ENCODE measurements at regions not wholly inside any gene's neighbourhood (a gene's known extent, or its start where the extent isn't known, plus 50 kb on each side); places are given as distances from the start of the nearest gene placed in this dataset.

- Histone ChIP-seq H3K27ac (no peak overlapping the region), H3K4me1 (ENCODE audit: insufficient read depth) (no peaks in the 10 kb centered on the region), H4K20me1 (ENCODE audit: insufficient read depth) (no peaks in the 10 kb centered on the region), H2AFZ (no peak overlapping the region), H3K36me3 (ENCODE audit: low read depth) (no peaks in the 10 kb centered on the region), H3K27me3 (replicated peaks; ENCODE audit: insufficient read depth) (no peaks in the 10 kb centered on the region), H3K4me2 (ENCODE audit: unreplicated experiment) (no peak overlapping the region), H3K9me2 (ENCODE audit: insufficient read depth) (no peaks in the 10 kb centered on the region), H3K79me2 (ENCODE audit: insufficient read depth) (no peaks in the 10 kb centered on the region), H3F3A (ENCODE audit: insufficient read depth) (no peaks in the 10 kb centered on the region), H3K4me3 (no peak overlapping the region), H3K9me3 (ENCODE audit: low read depth) (no peaks in the 10 kb centered on the region), H3K9ac (no peak overlapping the region)
- TF ChIP-seq EZH2 (IDR thresholded peaks at IDR 0.05; ENCODE audit: insufficient read depth, poor library complexity, severe bottlenecking), result no peak
- no peak for TF ChIP-seq EZH2phosphoT487 (IDR thresholded peaks at IDR 0.05; ENCODE audit: insufficient read depth, low read depth)
- 88 to 96% methylated on average over 1 of the region's 1 CpG for WGBS, 2 experiments (ENCODE audit: low coverage in 1 of 2, low lambda C conversion rate in 2 of 2, missing lambda C conversion rate in 2 of 2)
- in situ Hi-C loops (cut with MboI), result no loop called here
- DNase-seq, result no peak
Measured at GRCh38 chr3:56903231-56903782, 101.6 kb upstream of the ARHGEF3 start.

GRCh38 chr3:56902468-56903160 lies 100.9 kb upstream of the ARHGEF3 start:
- no peak for TF ChIP-seq EZH2 (IDR thresholded peaks at IDR 0.05; ENCODE audit: insufficient read depth, poor library complexity, severe bottlenecking)
- TF ChIP-seq EZH2phosphoT487 (IDR thresholded peaks at IDR 0.05; ENCODE audit: insufficient read depth, low read depth), result no peak
- H3K79me2 ChIP-seq (ENCODE audit: insufficient read depth), result no peaks in the 10 kb centered on the region
- no peak overlapping the region for H3K9ac ChIP-seq
- no peaks in the 10 kb centered on the region for H3K9me2 ChIP-seq (ENCODE audit: insufficient read depth)
- DNase-seq, result no peak
- no peaks in the 10 kb centered on the region for H3K9me3 ChIP-seq (ENCODE audit: low read depth)
- H2AFZ ChIP-seq, result no peak overlapping the region
- 87 to 88% methylated on average over 3 of the region's 3 CpGs for WGBS, 2 experiments (ENCODE audit: low coverage in 1 of 2, low lambda C conversion rate in 2 of 2, missing lambda C conversion rate in 2 of 2)
- H3K4me1 ChIP-seq (ENCODE audit: insufficient read depth), result no peaks in the 10 kb centered on the region
- H4K20me1 ChIP-seq (ENCODE audit: insufficient read depth), result no peaks in the 10 kb centered on the region
- in situ Hi-C loops (cut with MboI), result no loop called here
- no peaks in the 10 kb centered on the region for H3K36me3 ChIP-seq (ENCODE audit: low read depth)
- H3K27ac ChIP-seq, result no peak overlapping the region
- H3K27me3 ChIP-seq (replicated peaks; ENCODE audit: insufficient read depth), result no peaks in the 10 kb centered on the region
- H3K4me2 ChIP-seq (ENCODE audit: unreplicated experiment), result no peak overlapping the region
- no peaks in the 10 kb centered on the region for H3F3A ChIP-seq (ENCODE audit: insufficient read depth)
- no peak overlapping the region for H3K4me3 ChIP-seq

- no peaks in the 10 kb centered on the region for H3K9me2 ChIP-seq (ENCODE audit: insufficient read depth)
- H3K27me3 ChIP-seq (replicated peaks; ENCODE audit: insufficient read depth), result no peaks in the 10 kb centered on the region
- no peaks in the 10 kb centered on the region for H3K4me1 ChIP-seq (ENCODE audit: insufficient read depth)
- WGBS, 2 experiments (ENCODE audit: low coverage in 1 of 2, low lambda C conversion rate in 2 of 2, missing lambda C conversion rate in 2 of 2), result 0 to 4% methylated on average over 1 of the region's 1 CpG
- no peaks in the 10 kb centered on the region for H3K79me2 ChIP-seq (ENCODE audit: insufficient read depth)
- H3K4me2 ChIP-seq (ENCODE audit: unreplicated experiment), result no peak overlapping the region
- H3K9me3 ChIP-seq (ENCODE audit: low read depth), result no peaks in the 10 kb centered on the region
- H3F3A ChIP-seq (ENCODE audit: insufficient read depth), result no peaks in the 10 kb centered on the region
- no peaks in the 10 kb centered on the region for H3K36me3 ChIP-seq (ENCODE audit: low read depth)
- H3K9ac ChIP-seq, result no peak overlapping the region
- no peak for DNase-seq
- no peaks in the 10 kb centered on the region for H4K20me1 ChIP-seq (ENCODE audit: insufficient read depth)
- TF ChIP-seq EZH2phosphoT487 (IDR thresholded peaks at IDR 0.05; ENCODE audit: insufficient read depth, low read depth) (no peak), EZH2 (IDR thresholded peaks at IDR 0.05; ENCODE audit: insufficient read depth, poor library complexity, severe bottlenecking) (no peak)
- H3K27ac ChIP-seq, result no peak overlapping the region
- H3K4me3 ChIP-seq, result no peak overlapping the region
- no peak overlapping the region for H2AFZ ChIP-seq
- in situ Hi-C loops (cut with MboI), result no loop called here
Measured at GRCh38 chr3:56900801-56901200, 99.1 kb upstream of the ARHGEF3 start.

GRCh38 chr3:56899851-56900250 lies 98.1 kb upstream of the ARHGEF3 start:
- H3K4me3 ChIP-seq, result no peak overlapping the region

More at GRCh38 chr3:56899851-56900250, 98.1 kb upstream of the ARHGEF3 start:
- Histone ChIP-seq H2AFZ (no peak overlapping the region), H3F3A (ENCODE audit: insufficient read depth) (no peaks in the 10 kb centered on the region), H3K36me3 (ENCODE audit: low read depth) (no peaks in the 10 kb centered on the region), H3K9ac (no peak overlapping the region), H3K9me2 (ENCODE audit: insufficient read depth) (no peaks in the 10 kb centered on the region), H3K79me2 (ENCODE audit: insufficient read depth) (no peaks in the 10 kb centered on the region), H3K27me3 (replicated peaks; ENCODE audit: insufficient read depth) (no peaks in the 10 kb centered on the region), H4K20me1 (ENCODE audit: insufficient read depth) (no peaks in the 10 kb centered on the region), H3K4me1 (ENCODE audit: insufficient read depth) (no peaks in the 10 kb centered on the region), H3K4me2 (ENCODE audit: unreplicated experiment) (no peak overlapping the region), H3K27ac (no peak overlapping the region), H3K9me3 (ENCODE audit: low read depth) (no peaks in the 10 kb centered on the region)
- DNase-seq, result no peak
- in situ Hi-C loops (cut with MboI), result no loop called here
- TF ChIP-seq EZH2 (IDR thresholded peaks at IDR 0.05; ENCODE audit: insufficient read depth, poor library complexity, severe bottlenecking), result no peak
- TF ChIP-seq EZH2phosphoT487 (IDR thresholded peaks at IDR 0.05; ENCODE audit: insufficient read depth, low read depth), result no peak
- WGBS, 2 experiments (ENCODE audit: low coverage in 1 of 2, low lambda C conversion rate in 2 of 2, missing lambda C conversion rate in 2 of 2), result 92 to 93% methylated on average over 6 of the region's 6 CpGs
